CD4-positive, alpha-beta T cell treated with Interleukin-1 beta for 1 hour (primary cell): ENCODE measurements at regions not wholly inside any gene's neighbourhood (a gene's known extent, or its start where the extent isn't known, plus 50 kb on each side); places are given as distances from the start of the nearest gene placed in this dataset.
"Not testable (repeated sequence)": the region's sequence is repeated elsewhere in the genome, so short reads cannot be mapped to it uniquely, and the experiment has no call there.

Experiments
- DNase-seq, 2 donors: peaks; one replicate each; pipeline ENCODE4 v3.0.0-alpha.2; 2020 to 2022

- no peak for DNase-seq
These were observed 160.1 kb upstream of the DAP start for GRCh38 chr5:10921160-10921559.

GRCh38 chr5:10920400-10920799 lies 159.4 kb upstream of the DAP start:
- DNase-seq = no peak

GRCh38 chr5:10914741-10915480 lies 153.9 kb upstream of the DAP start:
- DNase-seq = no peak

- DNase-seq = peak in 1 of 2 donors; percentile 19
These were observed 152.8 kb upstream of the DAP start for GRCh38 chr5:10913841-10914240.

- DNase-seq = no peak
These were observed 152.3 kb upstream of the DAP start for GRCh38 chr5:10913181-10913810.

GRCh38 chr5:10912435-10912834 lies 151.4 kb upstream of the DAP start:
- no peak for DNase-seq

- DNase-seq = no peak
These were observed 149.2 kb upstream of the DAP start for GRCh38 chr5:10910261-10910660.

- no peak for DNase-seq
These were observed 143.9 kb upstream of the DAP start for GRCh38 chr5:10904862-10905432.

- no peak for DNase-seq
These were observed 142.9 kb upstream of the DAP start for GRCh38 chr5:10903786-10904560.

GRCh38 chr5:10902145-10902544 lies 141.1 kb upstream of the DAP start:
- DNase-seq = no peak

GRCh38 chr5:10898514-10898913 lies 137.5 kb upstream of the DAP start:
- no peak for DNase-seq

- DNase-seq = no peak
These were observed 135.0 kb upstream of the DAP start for GRCh38 chr5:10896016-10896415.

- no peak for DNase-seq
These were observed 133.5 kb upstream of the DAP start for GRCh38 chr5:10894445-10895054.

GRCh38 chr5:10892911-10893215 lies 131.8 kb upstream of the DAP start:
- DNase-seq = no peak

GRCh38 chr5:10892147-10892910 lies 131.3 kb upstream of the DAP start:
- DNase-seq = no peak

GRCh38 chr5:10891193-10891592 lies 130.2 kb upstream of the DAP start:
- no peak for DNase-seq

- DNase-seq = no peak
These were observed 125.5 kb upstream of the DAP start for GRCh38 chr5:10886497-10886896.

GRCh38 chr5:10885026-10885425 lies 124.0 kb upstream of the DAP start:
- DNase-seq = no peak

GRCh38 chr5:10883945-10884344 lies 122.9 kb upstream of the DAP start:
- DNase-seq = not testable (repeated sequence)

GRCh38 chr5:10880934-10881333 lies 119.9 kb upstream of the DAP start:
- no peak for DNase-seq

GRCh38 chr5:10876996-10877395 lies 116.0 kb upstream of the DAP start:
- DNase-seq = not testable (repeated sequence)

GRCh38 chr5:10876006-10876744 lies 115.1 kb upstream of the DAP start:
- peak in 1 of 2 donors; percentile 11 for DNase-seq
